Stimulated activated CD8-positive, alpha-beta memory T cell treated with anti-CD3 and anti-CD28 coated beads, Interleukin-4, amount 100 ng/mL, for 1 hour (primary cell): ENCODE measurements at regions not wholly inside any gene's neighbourhood (a gene's known extent, or its start where the extent isn't known, plus 50 kb on each side); places are given as distances from the start of the nearest gene placed in this dataset.
"Not testable (repeated sequence)": the region's sequence is repeated elsewhere in the genome, so short reads cannot be mapped to it uniquely, and the experiment has no call there.

ENCODE experiments used
- DNase-seq, 2 donors: peaks; one replicate each; pipeline ENCODE4 v3.0.0-alpha.2; 2020; ENCODE audit warnings: low read depth in 2 of 2, low spot score in 1 of 2

- no peak for DNase-seq
Measured at GRCh38 chr20:12570371-12570770, 438.4 kb upstream of the SPTLC3 start.

- DNase-seq, result no peak
Measured at GRCh38 chr20:12573442-12573841, 435.3 kb upstream of the SPTLC3 start.

DNA sequence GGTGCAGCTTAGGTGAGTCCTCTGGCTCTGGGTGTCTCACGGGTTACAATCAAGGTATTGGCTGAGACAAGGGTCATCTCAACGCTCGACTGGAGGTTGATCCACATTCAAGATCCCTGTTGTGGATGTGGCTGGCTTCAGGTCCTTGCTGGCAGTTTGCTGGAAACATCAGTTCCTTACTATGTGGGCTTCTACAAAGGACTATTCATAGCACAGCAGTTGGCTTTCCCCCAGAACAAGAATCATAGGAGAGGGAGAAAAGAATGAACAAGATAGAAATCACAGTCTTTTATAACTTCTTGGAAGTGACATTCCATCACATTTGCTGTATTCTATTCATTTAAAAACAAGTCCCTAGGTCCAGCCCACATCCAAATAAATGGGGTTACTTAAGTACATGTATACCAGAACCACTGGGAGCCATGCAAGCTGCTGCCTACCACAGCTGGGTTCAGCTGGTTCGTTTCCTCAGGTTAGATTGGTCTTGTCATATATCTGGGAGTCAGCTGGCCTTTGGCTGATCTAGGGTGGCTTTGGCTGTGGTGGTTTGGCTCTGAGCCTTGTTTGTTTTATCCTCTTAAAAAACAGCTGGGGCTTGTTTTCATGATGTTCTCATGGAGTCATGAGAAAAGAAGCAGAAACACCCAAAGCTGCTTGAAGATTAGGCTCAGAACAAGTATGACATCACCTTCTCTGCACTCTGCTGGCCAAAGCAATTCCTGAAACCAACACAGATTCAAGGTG, 433.2 kb upstream of the SPTLC3 start:
- no peak for DNase-seq

GRCh38 chr20:12577213-12577612, 431.6 kb upstream of the SPTLC3 start:
- no peak for DNase-seq

GRCh38 chr20:12581644-12582289, 427.0 kb upstream of the SPTLC3 start:
- no peak for DNase-seq

- not testable (repeated sequence) for DNase-seq
Measured at GRCh38 chr20:12582710-12583109, 426.1 kb upstream of the SPTLC3 start.

GRCh38 chr20:12591949-12592470, 416.8 kb upstream of the SPTLC3 start:
- DNase-seq, result no peak

GRCh38 chr20:12592756-12593155, 416.0 kb upstream of the SPTLC3 start:
- no peak for DNase-seq

DNA sequence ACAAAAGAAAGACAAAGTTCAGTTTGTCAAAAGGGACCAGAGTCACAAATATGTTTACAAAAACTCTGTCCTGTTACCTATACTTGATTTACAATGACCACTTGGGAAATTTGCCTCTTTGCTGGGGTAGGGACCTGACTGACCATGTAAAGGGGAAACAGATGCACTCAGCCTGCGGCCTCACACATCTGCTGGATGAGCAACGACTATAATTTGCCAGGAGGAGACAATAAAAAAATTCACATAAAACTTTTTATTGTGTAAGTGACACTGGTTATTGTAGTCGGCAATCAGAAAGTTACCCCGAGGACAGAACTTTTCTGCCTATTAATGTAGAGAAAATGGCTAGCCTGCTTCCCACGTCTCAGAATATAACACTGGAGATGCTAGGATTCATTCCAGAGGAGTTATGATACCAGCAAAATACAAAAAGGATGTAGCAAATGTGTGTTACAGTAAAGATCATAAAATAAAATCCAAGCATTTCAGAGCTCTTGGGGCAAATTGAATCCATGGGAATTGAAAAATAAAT, 415.4 kb upstream of the SPTLC3 start:
- no peak for DNase-seq

DNA sequence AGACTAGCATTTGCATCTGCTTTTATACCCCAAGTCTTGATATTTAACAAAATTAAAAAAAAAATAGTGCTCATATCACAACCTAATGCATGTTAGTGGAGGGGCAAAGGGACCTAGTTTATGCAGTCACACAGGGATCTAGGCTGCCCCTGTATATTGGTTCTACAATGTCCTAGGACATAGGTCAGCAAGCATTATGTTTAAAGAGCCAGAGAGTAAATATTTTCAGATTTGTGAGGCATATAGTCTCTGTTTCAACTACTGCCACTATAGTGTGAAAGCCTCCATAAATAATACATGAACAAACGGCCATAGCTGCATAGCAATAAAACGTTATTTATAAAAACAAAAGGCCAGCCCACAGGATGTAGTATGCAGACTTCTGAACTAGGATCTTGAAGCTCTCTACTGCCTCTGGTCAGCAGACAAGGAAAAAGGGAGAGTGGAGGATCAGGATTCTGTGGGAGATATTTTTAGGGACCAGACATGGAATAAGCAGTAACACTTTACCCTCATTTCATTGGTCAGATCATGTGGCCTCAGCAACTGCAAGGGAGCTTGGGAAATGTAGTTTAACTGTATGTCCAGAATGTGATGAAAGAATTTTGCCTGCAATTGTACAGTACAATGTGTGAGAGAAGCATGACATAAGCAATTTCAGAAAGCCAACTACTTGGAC, 414.2 kb upstream of the SPTLC3 start:
- no peak for DNase-seq

DNA sequence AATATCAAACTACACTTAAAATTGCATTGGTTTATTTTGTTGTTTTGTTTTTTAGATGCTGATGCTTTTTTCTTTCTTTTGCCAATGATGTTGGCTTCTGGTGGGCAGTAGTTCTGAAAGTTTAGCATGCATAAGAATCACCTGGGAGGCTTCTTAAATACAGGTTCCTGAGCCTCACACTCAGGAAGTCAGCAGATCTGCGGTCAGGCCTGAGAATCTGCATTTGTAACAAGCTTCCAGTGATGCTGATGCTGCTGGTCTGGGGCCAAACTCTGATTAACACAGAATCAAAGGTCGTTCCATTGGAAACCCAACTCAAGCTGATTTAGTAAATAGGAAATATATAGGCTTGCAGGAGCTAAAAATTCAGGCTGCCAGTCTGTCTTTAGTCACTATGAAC, 412.9 kb upstream of the SPTLC3 start:
- no peak for DNase-seq

DNA sequence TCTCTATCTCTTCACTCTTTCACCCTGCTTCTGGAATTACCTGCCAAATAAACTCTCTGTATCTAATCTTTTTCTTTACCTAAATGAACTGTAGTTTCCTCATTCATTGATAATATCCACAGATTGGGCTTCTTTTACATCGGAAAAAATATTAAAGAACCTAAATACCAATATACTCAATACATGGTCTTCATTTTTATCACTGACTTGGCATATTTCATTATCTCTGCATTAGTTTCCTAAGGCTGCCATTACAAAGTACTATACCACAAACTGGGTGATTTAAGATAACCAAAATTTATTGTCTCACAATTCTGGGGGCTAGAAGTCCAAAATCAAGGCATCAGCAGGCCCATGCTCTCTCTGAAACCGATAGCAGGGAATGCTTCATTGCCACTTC, 411.9 kb upstream of the SPTLC3 start:
- no peak for DNase-seq

DNA sequence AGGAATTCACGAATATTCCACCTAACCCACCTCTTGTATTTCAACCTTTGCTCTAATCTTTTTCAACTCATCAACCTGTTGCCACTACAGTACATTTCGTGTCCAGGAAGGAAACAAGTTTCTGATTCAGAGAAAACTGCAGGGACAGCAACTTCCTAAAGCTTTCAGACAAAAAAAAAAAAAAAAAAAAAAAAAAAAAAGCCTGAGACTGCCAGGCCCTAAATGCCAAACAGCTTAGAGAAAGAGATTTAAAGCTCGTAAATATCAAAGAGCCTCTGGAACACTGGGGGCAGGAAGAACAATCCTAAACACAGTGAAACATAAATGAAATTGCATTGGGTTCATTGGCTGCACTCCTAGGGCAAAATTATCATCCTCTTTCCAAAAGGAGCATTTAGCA, 411.2 kb upstream of the SPTLC3 start:
- no peak for DNase-seq

DNA sequence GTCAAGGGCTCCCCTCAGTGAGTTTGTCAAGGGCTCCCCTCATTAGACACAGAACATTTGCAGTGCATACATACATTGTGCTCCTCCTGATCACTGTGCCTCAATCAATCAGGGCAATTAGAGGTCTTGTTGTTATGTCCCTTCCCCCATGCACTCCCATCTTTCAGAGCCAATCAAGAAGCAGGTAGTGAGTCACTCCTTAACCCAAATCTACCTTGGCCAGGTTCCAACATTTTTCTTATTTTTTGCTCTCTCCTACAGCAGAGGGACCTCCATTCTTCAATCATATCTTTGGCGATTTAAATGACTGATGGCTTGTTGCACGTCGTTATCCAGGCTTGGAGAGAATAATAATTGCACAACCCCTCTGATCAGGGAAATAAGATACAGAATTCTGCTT, 409.9 kb upstream of the SPTLC3 start:
- no peak for DNase-seq

DNA sequence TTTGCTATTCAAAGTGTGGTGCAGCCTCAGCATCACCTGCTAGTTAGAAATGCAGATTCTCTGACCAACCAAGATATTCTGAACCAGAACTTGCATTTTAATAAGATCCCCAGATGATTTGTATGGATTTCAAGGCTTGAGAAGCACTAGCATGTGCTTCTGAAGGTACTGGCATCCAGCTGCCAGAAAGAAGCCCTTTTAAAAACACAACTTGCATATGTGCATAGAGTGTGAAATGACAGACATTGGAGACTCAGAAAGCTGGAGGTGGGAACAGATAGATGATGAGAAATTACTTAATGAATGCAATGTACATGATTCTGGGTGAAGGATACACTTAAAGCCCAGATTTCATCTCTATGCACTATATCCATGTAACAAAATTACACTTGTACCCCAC, 409.3 kb upstream of the SPTLC3 start:
- no peak for DNase-seq

- DNase-seq, result no peak
Measured at GRCh38 chr20:12605751-12606150, 403.0 kb upstream of the SPTLC3 start.

GRCh38 chr20:12610871-12611270, 397.9 kb upstream of the SPTLC3 start:
- DNase-seq, result no peak

GRCh38 chr20:12614764-12615163, 394.0 kb upstream of the SPTLC3 start:
- no peak for DNase-seq

GRCh38 chr20:12617076-12617475, 391.7 kb upstream of the SPTLC3 start:
- DNase-seq, result no peak

GRCh38 chr20:12623870-12624269, 384.9 kb upstream of the SPTLC3 start:
- no peak for DNase-seq

- no peak for DNase-seq
Measured at GRCh38 chr20:12627485-12627884, 381.3 kb upstream of the SPTLC3 start.
